ENCODE measurements at regions not wholly inside any gene's neighbourhood (a gene's known extent, or its start where the extent isn't known, plus 50 kb on each side); places are given as distances from the start of the nearest gene placed in this dataset.

DNA sequence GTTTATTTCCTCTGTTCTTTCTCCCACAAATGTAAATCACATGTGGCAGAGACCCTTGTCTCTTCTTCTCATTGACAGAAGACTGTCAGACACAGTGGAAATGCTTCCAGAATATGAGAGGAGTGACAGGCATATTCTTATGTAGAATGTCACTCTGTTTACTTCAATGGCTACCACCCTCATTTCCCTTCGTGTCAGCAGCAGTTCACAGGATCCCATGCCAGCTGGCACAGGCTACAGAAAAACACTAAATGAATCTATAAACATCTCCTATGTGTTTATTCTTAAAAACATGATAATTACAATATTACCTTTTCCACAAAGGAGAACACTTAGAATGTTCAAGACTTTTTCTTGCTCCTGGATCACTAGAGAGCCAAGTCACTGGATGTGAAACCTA lies 183.8 kb upstream of the CNTN1 start:
- TF ChIP-seq, protein P1, sequence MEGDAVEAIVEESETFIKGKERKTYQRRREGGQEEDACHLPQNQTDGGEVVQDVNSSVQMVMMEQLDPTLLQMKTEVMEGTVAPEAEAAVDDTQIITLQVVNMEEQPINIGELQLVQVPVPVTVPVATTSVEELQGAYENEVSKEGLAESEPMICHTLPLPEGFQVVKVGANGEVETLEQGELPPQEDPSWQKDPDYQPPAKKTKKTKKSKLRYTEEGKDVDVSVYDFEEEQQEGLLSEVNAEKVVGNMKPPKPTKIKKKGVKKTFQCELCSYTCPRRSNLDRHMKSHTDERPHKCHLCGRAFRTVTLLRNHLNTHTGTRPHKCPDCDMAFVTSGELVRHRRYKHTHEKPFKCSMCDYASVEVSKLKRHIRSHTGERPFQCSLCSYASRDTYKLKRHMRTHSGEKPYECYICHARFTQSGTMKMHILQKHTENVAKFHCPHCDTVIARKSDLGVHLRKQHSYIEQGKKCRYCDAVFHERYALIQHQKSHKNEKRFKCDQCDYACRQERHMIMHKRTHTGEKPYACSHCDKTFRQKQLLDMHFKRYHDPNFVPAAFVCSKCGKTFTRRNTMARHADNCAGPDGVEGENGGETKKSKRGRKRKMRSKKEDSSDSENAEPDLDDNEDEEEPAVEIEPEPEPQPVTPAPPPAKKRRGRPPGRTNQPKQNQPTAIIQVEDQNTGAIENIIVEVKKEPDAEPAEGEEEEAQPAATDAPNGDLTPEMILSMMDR (IDR thresholded peaks at IDR 0.05) = no peak
- no peak for TF ChIP-seq POLR2A (IDR thresholded peaks at IDR 0.05)
